ENCODE measurements at regions not wholly inside any gene's neighbourhood (a gene's known extent, or its start where the extent isn't known, plus 50 kb on each side); places are given as distances from the start of the nearest gene placed in this dataset.

- Histone ChIP-seq H3K4me3 (replicated peaks in 1 of 3; ENCODE audit: insufficient read depth in 1 of 3, low read depth in 1 of 3, low read length in 3 of 3) (no peak overlapping the region), H3K27ac (ENCODE audit: insufficient read depth, low read depth, low read length) (no peak overlapping the region), H3K9ac (replicated peaks; ENCODE audit: extremely low read depth, insufficient read depth, low read length) (no peak overlapping the region), H3K9me1 (replicated peaks; ENCODE audit: control insufficient read depth, extremely low read depth, insufficient read depth, low read length) (no peaks in the 10 kb centered on the region), H3K4me1 (ENCODE audit: control insufficient read depth, extremely low read depth, insufficient read depth, low read length) (no peaks in the 10 kb centered on the region), H3K36me3 (ENCODE audit: control insufficient read depth in 2 of 2, extremely low read depth in 1 of 2, insufficient read depth in 2 of 2, low read length in 2 of 2) (no peaks in the 10 kb centered on the region), H2AFZ (ENCODE audit: low read depth, low read length) (no peak overlapping the region), H3K27me3 (ENCODE audit: control insufficient read depth in 2 of 2, insufficient read depth in 2 of 2, low read length in 2 of 2) (no peaks in the 10 kb centered on the region), H3K4me2 (ENCODE audit: insufficient read depth, low read length) (no peak overlapping the region), H3K9me3 (replicated peaks; ENCODE audit: control insufficient read depth, insufficient read depth, low read length) (peaks cover 4% of the 10 kb centered on the region), H4K20me1 (replicated peaks; ENCODE audit: control insufficient read depth, extremely low read depth, insufficient read depth, low read length) (no peaks in the 10 kb centered on the region), H3K79me2 (ENCODE audit: control insufficient read depth, insufficient read depth, low read length) (no peaks in the 10 kb centered on the region)
- BruUV-seq (replicated peaks): no TSS peak
- intact Hi-C loops (cut with micrococcal nuclease): no loop called here
- dilution Hi-C loops (cut with MboI; ENCODE audit: extremely low pct_ligation_motif_present, low sequenced_read_pairs): no loop called here
- ChIA-PET CTCF (no interaction called here), POLR2A (no interaction called here)
- FAIRE-seq (no peak), DNase-seq (ENCODE audit: low read depth, low spot score) (no peak)
- TF ChIP-seq GATA2 (IDR thresholded peaks at IDR 0.05; ENCODE audit: insufficient read depth, insufficient read length, low read depth, low read length): no peak
- TF ChIP-seq MAX (IDR thresholded peaks at IDR 0.05; ENCODE audit: insufficient read depth, insufficient read length): no peak
- no peak for TF ChIP-seq CTCF (IDR thresholded peaks at IDR 0.05; ENCODE audit: extremely low read depth in 1 of 2, insufficient read depth in 1 of 2, low read depth in 1 of 2, low read length in 2 of 2)
- TF ChIP-seq JUN (IDR thresholded peaks at IDR 0.05; ENCODE audit: borderline replicate concordance, insufficient read depth, insufficient read length, low read depth): no peak
- no peak for TF ChIP-seq POLR2A (IDR thresholded peaks at IDR 0.05; ENCODE audit: low read depth, low read length)
- no peak for TF ChIP-seq MYC (IDR thresholded peaks at IDR 0.05; ENCODE audit: low read depth, low read length)
- TF ChIP-seq FOS (IDR thresholded peaks at IDR 0.05; ENCODE audit: borderline replicate concordance, insufficient read depth, low read length): no peak
- no peak for TF ChIP-seq EZH2 (IDR thresholded peaks at IDR 0.05; ENCODE audit: borderline replicate concordance, low read depth, low read length, severe bottlenecking)
- TF ChIP-seq POLR2AphosphoS5 (IDR thresholded peaks at IDR 0.05; ENCODE audit: insufficient read depth, low read depth, low read length): no peak
Measured at GRCh38 chr6:6466967-6467761, 121.4 kb upstream of the LY86 start.

Measured in endothelial cell of umbilical vein (primary cell).